Spleen (tissue), 11 donors: ENCODE measurements at regions not wholly inside any gene's neighbourhood (a gene's known extent, or its start where the extent isn't known, plus 50 kb on each side); places are given as distances from the start of the nearest gene placed in this dataset.

ENCODE experiments used
- DNase-seq: peaks from one replicate; pipeline ENCODE4 v3.0.0-alpha.2; 2020
- H3K27ac ChIP-seq, 8 donors: fragments of 200-600 bp; sonication (generic) in 7 of 8; 1 replicate in 4 of 8; 2 replicates in 4 of 8; pipeline versions ENCODE4 v1.5.0 to v1.8.0; 2016 to 2021; ENCODE audit warnings: inconsistent platforms in 4 of 8, mild to moderate bottlenecking in 4 of 8, moderate library complexity in 1 of 8
- H3K27me3 ChIP-seq, 7 donors: fragments of 200-600 bp; sonication (generic) in 6 of 7; replicated peaks in 1 of 7; 1 replicate in 4 of 7; 2 replicates in 3 of 7; pipeline versions ENCODE4 v1.5.0 to v1.8.0; 2016 to 2021; ENCODE audit warnings: inconsistent platforms in 3 of 7, mild to moderate bottlenecking in 1 of 7
- H3K36me3 ChIP-seq, 6 donors: fragments of 200-600 bp; sonication (generic) in 5 of 6; 1 replicate in 4 of 6; 2 replicates in 2 of 6; pipeline versions ENCODE4 v1.5.0 to v1.8.0; 2016 to 2021; ENCODE audit warnings: inconsistent platforms in 2 of 6
- H3K4me1 ChIP-seq, 6 donors: fragments of 200-600 bp; sonication (generic) in 5 of 6; 1 replicate in 3 of 6; 2 replicates in 3 of 6; pipeline versions ENCODE4 v1.5.0 to v1.8.0; 2016 to 2021; ENCODE audit warnings: inconsistent platforms in 3 of 6
- H3K4me3 ChIP-seq, 8 donors: fragments of 200-600 bp; sonication (generic) in 7 of 8; 1 replicate in 4 of 8; 2 replicates in 4 of 8; pipeline versions ENCODE4 v1.5.0 to v1.8.0; 2016 to 2021; ENCODE audit warnings: inconsistent platforms in 4 of 8, mild to moderate bottlenecking in 4 of 8, moderate library complexity in 2 of 8
- H3K9me3 ChIP-seq, 8 donors: fragments of 200-600 bp; sonication (generic) in 7 of 8; 1 replicate in 4 of 8; 2 replicates in 4 of 8; pipeline versions ENCODE4 v1.5.0 to v1.8.0; 2016 to 2021; ENCODE audit warnings: inconsistent platforms in 4 of 8
- CTCF ChIP-seq, 11 experiments: fragments of 200-600 bp in 7 of 11; fragments of 450-650 bp in 4 of 11; sonication (generic) in 4 of 11; IDR thresholded peaks in 8 of 11; conservative IDR thresholded peaks in 3 of 11; 1 replicate in 7 of 11; 2 replicates in 4 of 11; pipeline versions ENCODE4 v1.4.0 to v1.8.0; 2016 to 2021; ENCODE audit warnings: antibody characterized with exemption in 11 of 11, inconsistent platforms in 4 of 11, mild to moderate bottlenecking in 1 of 11
- POLR2A ChIP-seq, 3 donors: fragments of 450-650 bp; IDR thresholded peaks; one replicate each; pipeline ENCODE4 v1.5.1; 2017; ENCODE audit warnings: antibody characterized with exemption in 3 of 3, mild to moderate bottlenecking in 1 of 3
- POLR2AphosphoS5 ChIP-seq, 3 donors: sonication (generic); formaldehyde crosslinking; IDR thresholded peaks; one replicate each; pipeline ENCODE4 v1.5.1; 2017; ENCODE audit warnings: antibody characterized with exemption in 3 of 3
- WGBS, 5 donors: extraction: QIAGEN DNeasy Blood & Tissue Kit in 3 of 5; methylation state at CpG; one replicate each; pipeline versions ENCODE4 v1.1.5 to v1.1.7; 2013 to 2018; 5-methylcytosine and 5-hydroxymethylcytosine counted together
- intact Hi-C: fragments of 100-400 bp; cut with DNase I; formaldehyde crosslinking; loops from one replicate; pipeline ENCODE4 v1.15.0; 2023; ENCODE audit warnings: low total_unique reads
- donor health status: healthy with polysubstance abuse.
- donor health status: DM: no; HTN: no; CAD: no; lungs with moderate emphysema.
- donor health status: DM: no; HTN: no; CAD: no.
- donor health status: Bipolar disorder and iron deficiency.
- donor health status: healthy.
- donor health status: DM: no; HTN: no; CAD: no.
- donor health status: DM: yes; HTN: yes; CAD: no.

- TF ChIP-seq POLR2A (IDR thresholded peaks at IDR 0.05), result no peak
- TF ChIP-seq CTCF (IDR thresholded peaks at IDR 0.05 in 8 of 11, conservative IDR thresholded peaks at IDR 0.05 in 3 of 11), result no peak
- TF ChIP-seq POLR2AphosphoS5 (IDR thresholded peaks at IDR 0.05), result no peak
- H3K4me1 ChIP-seq, result no peaks in the 10 kb centered on the region
- no peak overlapping the region for H3K27ac ChIP-seq
- WGBS, 5 donors, result 58 to 74% (median 69%) methylated on average over 2 of the region's 2 CpGs
- H3K9me3 ChIP-seq, result peaks cover 0 to 19% (median 13%) of the 10 kb centered on the region in 8 donors
- no peaks in the 10 kb centered on the region for H3K36me3 ChIP-seq
- intact Hi-C loops, result no loop called here
- no peak for DNase-seq
- H3K27me3 ChIP-seq, result no peaks in the 10 kb centered on the region
- H3K4me3 ChIP-seq, result no peak overlapping the region
These were observed 356.8 kb downstream of the SUCLG1 start for GRCh38 chr2:84102274-84102673.

- TF ChIP-seq CTCF (IDR thresholded peaks at IDR 0.05 in 8 of 11, conservative IDR thresholded peaks at IDR 0.05 in 3 of 11) (no peak), POLR2A (IDR thresholded peaks at IDR 0.05) (no peak)
- Histone ChIP-seq H3K27me3 (no peaks in the 10 kb centered on the region), H3K4me3 (no peak overlapping the region), H3K9me3 (peaks cover 0 to 22% (median 3%) of the 10 kb centered on the region in 8 donors), H3K27ac (no peak overlapping the region), H3K4me1 (no peaks in the 10 kb centered on the region), H3K36me3 (no peaks in the 10 kb centered on the region)
- DNase-seq, result no peak
- intact Hi-C loops, result no loop called here
These were observed 370.4 kb downstream of the SUCLG1 start for GRCh38 chr2:84088656-84089055.

DNA sequence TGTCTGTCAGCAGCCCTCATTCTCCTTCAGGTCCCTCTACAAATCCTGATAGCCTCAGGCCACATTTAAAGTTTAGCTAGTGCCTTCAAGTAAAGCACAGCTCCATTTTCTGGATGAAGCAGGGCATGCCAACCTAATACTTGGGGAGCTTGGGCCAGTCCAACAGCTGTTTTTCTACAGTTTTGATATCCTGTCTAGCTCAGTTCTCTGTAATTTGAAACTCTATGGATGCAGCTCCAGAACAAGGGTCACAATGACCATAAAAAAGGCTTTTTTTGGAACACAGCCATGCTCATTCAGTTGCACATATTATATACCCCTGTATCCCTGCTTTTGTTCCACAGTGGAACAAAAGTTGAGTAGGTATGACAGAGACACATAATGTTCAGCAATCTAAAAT, 373.5 kb downstream of the SUCLG1 start:
- Histone ChIP-seq H3K4me1 (no peaks in the 10 kb centered on the region), H3K27me3 (no peaks in the 10 kb centered on the region), H3K9me3 (peaks cover 0 to 4% (median 0%) of the 10 kb centered on the region in 8 donors), H3K4me3 (no peak overlapping the region), H3K36me3 (no peaks in the 10 kb centered on the region), H3K27ac (no peak overlapping the region)
- DNase-seq, result no peak
- TF ChIP-seq POLR2A (IDR thresholded peaks at IDR 0.05) (no peak), POLR2AphosphoS5 (IDR thresholded peaks at IDR 0.05) (no peak), CTCF (IDR thresholded peaks at IDR 0.05 in 8 of 11, conservative IDR thresholded peaks at IDR 0.05 in 3 of 11) (no peak)
- intact Hi-C loops, result no loop called here

- WGBS, 5 donors, result 40 to 54% (median 50%) methylated on average over 1 of the region's 1 CpG
- H3K4me1 ChIP-seq, result no peaks in the 10 kb centered on the region
- DNase-seq, result no peak
- H3K27ac ChIP-seq, result no peak overlapping the region
- H3K9me3 ChIP-seq, result no peaks in the 10 kb centered on the region
- H3K27me3 ChIP-seq, result no peaks in the 10 kb centered on the region
- intact Hi-C loops, result no loop called here
- no peak for TF ChIP-seq POLR2AphosphoS5 (IDR thresholded peaks at IDR 0.05)
- TF ChIP-seq CTCF (IDR thresholded peaks at IDR 0.05 in 8 of 11, conservative IDR thresholded peaks at IDR 0.05 in 3 of 11), result no peak
- no peak for TF ChIP-seq POLR2A (IDR thresholded peaks at IDR 0.05)
- H3K36me3 ChIP-seq, result no peaks in the 10 kb centered on the region
- H3K4me3 ChIP-seq, result no peak overlapping the region
These were observed 374.2 kb downstream of the SUCLG1 start for GRCh38 chr2:84084856-84085255.
